ENCODE measurements at regions not wholly inside any gene's neighbourhood (a gene's known extent, or its start where the extent isn't known, plus 50 kb on each side); places are given as distances from the start of the nearest gene placed in this dataset.

- intact Hi-C loops (cut with DNase I), result no loop called here
- Histone ChIP-seq H3K36me3 (no peaks in the 10 kb centered on the region), H3K4me1 (peaks cover 15% of the 10 kb centered on the region), H3K9me3 (no peaks in the 10 kb centered on the region), H3K27me3 (no peaks in the 10 kb centered on the region), H3K4me3 (no peak overlapping the region), H3K27ac (peak overlapping the region; percentile 3)
- no peak for DNase-seq (ENCODE audit: extremely low spot score in 2 of 2)
- TF ChIP-seq POLR2AphosphoS5 (IDR thresholded peaks at IDR 0.05; ENCODE audit: insufficient read depth in 1 of 2, low read depth in 1 of 2), result no peak
- no peak for TF ChIP-seq POLR2A (IDR thresholded peaks at IDR 0.05)
- no peak for TF ChIP-seq CTCF (IDR thresholded peaks at IDR 0.05)
Observed at GRCh38 chr11:122320671-122321070, 204.7 kb upstream of the BLID start.

- no peaks in the 10 kb centered on the region for H3K27me3 ChIP-seq
- peaks cover 15% of the 10 kb centered on the region for H3K4me1 ChIP-seq
- TF ChIP-seq CTCF (IDR thresholded peaks at IDR 0.05) (no peak), POLR2A (IDR thresholded peaks at IDR 0.05) (no peak), POLR2AphosphoS5 (IDR thresholded peaks at IDR 0.05; ENCODE audit: insufficient read depth in 1 of 2, low read depth in 1 of 2) (no peak)
- no peak for DNase-seq (ENCODE audit: extremely low spot score in 2 of 2)
- no peaks in the 10 kb centered on the region for H3K9me3 ChIP-seq
- no peak overlapping the region for H3K4me3 ChIP-seq
- intact Hi-C loops (cut with DNase I), result no loop called here
- H3K36me3 ChIP-seq, result no peaks in the 10 kb centered on the region
- H3K27ac ChIP-seq, result peak overlapping the region; percentile 3
Observed at GRCh38 chr11:122319691-122320620, 203.9 kb upstream of the BLID start.

- Histone ChIP-seq H3K9me3 (no peaks in the 10 kb centered on the region), H3K27me3 (no peaks in the 10 kb centered on the region), H3K4me3 (no peak overlapping the region), H3K4me1 (peaks cover 15% of the 10 kb centered on the region), H3K36me3 (no peaks in the 10 kb centered on the region), H3K27ac (no peak overlapping the region)
- no peak for TF ChIP-seq POLR2A (IDR thresholded peaks at IDR 0.05)
- no peak for TF ChIP-seq POLR2AphosphoS5 (IDR thresholded peaks at IDR 0.05; ENCODE audit: insufficient read depth in 1 of 2, low read depth in 1 of 2)
- TF ChIP-seq CTCF (IDR thresholded peaks at IDR 0.05), result no peak
- intact Hi-C loops (cut with DNase I), result no loop called here
- DNase-seq (ENCODE audit: extremely low spot score in 2 of 2), result no peak
Observed at GRCh38 chr11:122319085-122319484, 203.1 kb upstream of the BLID start.

GRCh38 chr11:122317305-122317704 is 201.3 kb upstream of the BLID start:
- Histone ChIP-seq H3K36me3 (no peaks in the 10 kb centered on the region), H3K9me3 (no peaks in the 10 kb centered on the region), H3K4me3 (no peak overlapping the region), H3K27me3 (no peaks in the 10 kb centered on the region), H3K4me1 (peaks cover 15% of the 10 kb centered on the region), H3K27ac (peak overlapping the region; percentile 24)
- no peak for DNase-seq (ENCODE audit: extremely low spot score in 2 of 2)
- TF ChIP-seq POLR2A (IDR thresholded peaks at IDR 0.05), result no peak
- TF ChIP-seq POLR2AphosphoS5 (IDR thresholded peaks at IDR 0.05; ENCODE audit: insufficient read depth in 1 of 2, low read depth in 1 of 2), result no peak
- intact Hi-C loops (cut with DNase I), result no loop called here

- no peak overlapping the region for H3K27ac ChIP-seq
- H3K36me3 ChIP-seq, result no peaks in the 10 kb centered on the region
- no peaks in the 10 kb centered on the region for H3K27me3 ChIP-seq
- no peak for DNase-seq (ENCODE audit: extremely low spot score in 2 of 2)
- intact Hi-C loops (cut with DNase I), result no loop called here
- H3K4me3 ChIP-seq, result no peak overlapping the region
- no peaks in the 10 kb centered on the region for H3K9me3 ChIP-seq
- TF ChIP-seq POLR2AphosphoS5 (IDR thresholded peaks at IDR 0.05; ENCODE audit: insufficient read depth in 1 of 2, low read depth in 1 of 2), result no peak
- peaks cover 6% of the 10 kb centered on the region for H3K4me1 ChIP-seq
Observed at GRCh38 chr11:122313581-122313980, 197.6 kb upstream of the BLID start.

- Histone ChIP-seq H3K4me1 (peaks cover under 1% of the 10 kb centered on the region), H3K9me3 (no peaks in the 10 kb centered on the region), H3K27me3 (no peaks in the 10 kb centered on the region), H3K27ac (no peak overlapping the region), H3K36me3 (no peaks in the 10 kb centered on the region), H3K4me3 (no peak overlapping the region)
- DNase-seq (ENCODE audit: extremely low spot score in 2 of 2), result no peak
- TF ChIP-seq POLR2AphosphoS5 (IDR thresholded peaks at IDR 0.05; ENCODE audit: insufficient read depth in 1 of 2, low read depth in 1 of 2), result no peak
- no peak for TF ChIP-seq CTCF (IDR thresholded peaks at IDR 0.05)
- TF ChIP-seq POLR2A (IDR thresholded peaks at IDR 0.05), result no peak
- intact Hi-C loops (cut with DNase I), result no loop called here
Observed at GRCh38 chr11:122311216-122311755, 195.3 kb upstream of the BLID start.

Measured in vagina (tissue), 2 donors.